ENCODE measurements at regions not wholly inside any gene's neighbourhood (a gene's known extent, or its start where the extent isn't known, plus 50 kb on each side); places are given as distances from the start of the nearest gene placed in this dataset.

- DNase-seq (ENCODE audit: low read depth, low spot score) = no peak
- H3K27me3 ChIP-seq (ENCODE audit: control insufficient read depth, insufficient read depth, low read length) = no peaks in the 10 kb centered on the region
- no peaks in the 10 kb centered on the region for H3K9me3 ChIP-seq (ENCODE audit: control insufficient read depth, insufficient read depth, low read depth, low read length)
- H3K27ac ChIP-seq (ENCODE audit: low read length) = no peak overlapping the region
- intact Hi-C loops (cut with micrococcal nuclease; ENCODE audit: unreplicated experiment) (no loop called here), in situ Hi-C loops (cut with HindIII; ENCODE audit: low pct_unique_long_range_greater_than_20kb, low sequenced_read_pairs) (no loop called here)
- peaks cover 12% of the 10 kb centered on the region; the same call in 1 of the 2 replicates for H3K4me1 ChIP-seq (ENCODE audit: control insufficient read depth, insufficient read depth, low read length)
- ChIA-PET CTCF (no interaction called here), POLR2A (no interaction called here)
- BruUV-seq (replicated peaks) = no TSS peak
- no peak overlapping the region for H3K4me3 ChIP-seq (ENCODE audit: low read depth in 2 of 2, low read length in 2 of 2)
- TF ChIP-seq, protein P1, sequence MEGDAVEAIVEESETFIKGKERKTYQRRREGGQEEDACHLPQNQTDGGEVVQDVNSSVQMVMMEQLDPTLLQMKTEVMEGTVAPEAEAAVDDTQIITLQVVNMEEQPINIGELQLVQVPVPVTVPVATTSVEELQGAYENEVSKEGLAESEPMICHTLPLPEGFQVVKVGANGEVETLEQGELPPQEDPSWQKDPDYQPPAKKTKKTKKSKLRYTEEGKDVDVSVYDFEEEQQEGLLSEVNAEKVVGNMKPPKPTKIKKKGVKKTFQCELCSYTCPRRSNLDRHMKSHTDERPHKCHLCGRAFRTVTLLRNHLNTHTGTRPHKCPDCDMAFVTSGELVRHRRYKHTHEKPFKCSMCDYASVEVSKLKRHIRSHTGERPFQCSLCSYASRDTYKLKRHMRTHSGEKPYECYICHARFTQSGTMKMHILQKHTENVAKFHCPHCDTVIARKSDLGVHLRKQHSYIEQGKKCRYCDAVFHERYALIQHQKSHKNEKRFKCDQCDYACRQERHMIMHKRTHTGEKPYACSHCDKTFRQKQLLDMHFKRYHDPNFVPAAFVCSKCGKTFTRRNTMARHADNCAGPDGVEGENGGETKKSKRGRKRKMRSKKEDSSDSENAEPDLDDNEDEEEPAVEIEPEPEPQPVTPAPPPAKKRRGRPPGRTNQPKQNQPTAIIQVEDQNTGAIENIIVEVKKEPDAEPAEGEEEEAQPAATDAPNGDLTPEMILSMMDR (IDR thresholded peaks at IDR 0.05) = no peak
- TF ChIP-seq TCF7L2 (IDR thresholded peaks at IDR 0.05; ENCODE audit: low read depth, low read length) (no peak), POLR2AphosphoS5 (IDR thresholded peaks at IDR 0.05; ENCODE audit: low read depth, low read length) (no peak), SIN3A (IDR thresholded peaks at IDR 0.05; ENCODE audit: borderline replicate concordance, insufficient read depth, low read depth, low read length) (no peak)
- TF ChIP-seq, protein P2, sequence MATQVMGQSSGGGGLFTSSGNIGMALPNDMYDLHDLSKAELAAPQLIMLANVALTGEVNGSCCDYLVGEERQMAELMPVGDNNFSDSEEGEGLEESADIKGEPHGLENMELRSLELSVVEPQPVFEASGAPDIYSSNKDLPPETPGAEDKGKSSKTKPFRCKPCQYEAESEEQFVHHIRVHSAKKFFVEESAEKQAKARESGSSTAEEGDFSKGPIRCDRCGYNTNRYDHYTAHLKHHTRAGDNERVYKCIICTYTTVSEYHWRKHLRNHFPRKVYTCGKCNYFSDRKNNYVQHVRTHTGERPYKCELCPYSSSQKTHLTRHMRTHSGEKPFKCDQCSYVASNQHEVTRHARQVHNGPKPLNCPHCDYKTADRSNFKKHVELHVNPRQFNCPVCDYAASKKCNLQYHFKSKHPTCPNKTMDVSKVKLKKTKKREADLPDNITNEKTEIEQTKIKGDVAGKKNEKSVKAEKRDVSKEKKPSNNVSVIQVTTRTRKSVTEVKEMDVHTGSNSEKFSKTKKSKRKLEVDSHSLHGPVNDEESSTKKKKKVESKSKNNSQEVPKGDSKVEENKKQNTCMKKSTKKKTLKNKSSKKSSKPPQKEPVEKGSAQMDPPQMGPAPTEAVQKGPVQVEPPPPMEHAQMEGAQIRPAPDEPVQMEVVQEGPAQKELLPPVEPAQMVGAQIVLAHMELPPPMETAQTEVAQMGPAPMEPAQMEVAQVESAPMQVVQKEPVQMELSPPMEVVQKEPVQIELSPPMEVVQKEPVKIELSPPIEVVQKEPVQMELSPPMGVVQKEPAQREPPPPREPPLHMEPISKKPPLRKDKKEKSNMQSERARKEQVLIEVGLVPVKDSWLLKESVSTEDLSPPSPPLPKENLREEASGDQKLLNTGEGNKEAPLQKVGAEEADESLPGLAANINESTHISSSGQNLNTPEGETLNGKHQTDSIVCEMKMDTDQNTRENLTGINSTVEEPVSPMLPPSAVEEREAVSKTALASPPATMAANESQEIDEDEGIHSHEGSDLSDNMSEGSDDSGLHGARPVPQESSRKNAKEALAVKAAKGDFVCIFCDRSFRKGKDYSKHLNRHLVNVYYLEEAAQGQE (IDR thresholded peaks at IDR 0.05; ENCODE audit: insufficient read depth in 1 of 2, low read depth in 2 of 2, low read length in 1 of 2) = no peak
- ATAC-seq = no peak
- H3K36me3 ChIP-seq (ENCODE audit: control insufficient read depth, insufficient read depth, low read length) = no peaks in the 10 kb centered on the region
These were observed 572.2 kb downstream of the TBC1D22A start for GRCh38 chr22:47334601-47335000.

- Histone ChIP-seq H3K36me3 (ENCODE audit: control insufficient read depth, insufficient read depth, low read length) (no peaks in the 10 kb centered on the region), H3K27ac (ENCODE audit: low read length) (no peak overlapping the region), H3K9me3 (ENCODE audit: control insufficient read depth, insufficient read depth, low read depth, low read length) (no peaks in the 10 kb centered on the region), H3K27me3 (ENCODE audit: control insufficient read depth, insufficient read depth, low read length) (no peaks in the 10 kb centered on the region), H3K4me1 (ENCODE audit: control insufficient read depth, insufficient read depth, low read length) (peaks cover 15% of the 10 kb centered on the region), H3K4me3 (ENCODE audit: low read depth in 2 of 2, low read length in 2 of 2) (no peak overlapping the region)
- ChIA-PET POLR2A (no interaction called here), CTCF (no interaction called here)
- in situ Hi-C loops (cut with HindIII; ENCODE audit: low pct_unique_long_range_greater_than_20kb, low sequenced_read_pairs) = no loop called here
- BruUV-seq (replicated peaks) = no TSS peak
- DNase-seq (ENCODE audit: low read depth, low spot score) (no peak), ATAC-seq (no peak)
- intact Hi-C loops (cut with micrococcal nuclease; ENCODE audit: unreplicated experiment) = no loop called here
- TF ChIP-seq, protein P1 (IDR thresholded peaks at IDR 0.05) = no peak
- TF ChIP-seq SIN3A (IDR thresholded peaks at IDR 0.05; ENCODE audit: borderline replicate concordance, insufficient read depth, low read depth, low read length) (no peak), POLR2AphosphoS5 (IDR thresholded peaks at IDR 0.05; ENCODE audit: low read depth, low read length) (no peak), TCF7L2 (IDR thresholded peaks at IDR 0.05; ENCODE audit: low read depth, low read length) (no peak)
- TF ChIP-seq, protein P2 (IDR thresholded peaks at IDR 0.05; ENCODE audit: insufficient read depth in 1 of 2, low read depth in 2 of 2, low read length in 1 of 2) = no peak
These were observed 571.2 kb downstream of the TBC1D22A start for GRCh38 chr22:47333625-47334024.

Measured in Panc1 (cell line).